CD14-positive monocyte (primary cell): ENCODE measurements at regions not wholly inside any gene's neighbourhood (a gene's known extent, or its start where the extent isn't known, plus 50 kb on each side); places are given as distances from the start of the nearest gene placed in this dataset.

Experiments used
- DNase-seq, 3 donors: peaks; one replicate each; pipeline ENCODE4 v3.0.0-alpha.2; 2011 to 2022
- H2AFZ ChIP-seq: 2 replicates; pipeline ENCODE4 v1.6.0; 2012; ENCODE audit warnings: mild to moderate bottlenecking, low read depth, low read length, inconsistent platforms; ENCODE audit not compliant: insufficient read depth, poor library complexity, severe bottlenecking
- H3K27ac ChIP-seq, 2 donors: 1 replicate in 1 of 2; 2 replicates in 1 of 2; pipeline ENCODE4 v1.5.1; 2012 to 2013; ENCODE audit warnings: low read length in 2 of 2, control low read depth in 1 of 2, inconsistent platforms in 1 of 2, low read depth in 1 of 2, mild to moderate bottlenecking in 1 of 2
- H3K27me3 ChIP-seq, 2 donors: one replicate each; pipeline versions ENCODE4 v1.6.0 to v1.6.1; 2011 to 2013; ENCODE audit warnings: low read length in 2 of 2; ENCODE audit not compliant: control insufficient read depth in 2 of 2, insufficient read depth in 2 of 2
- H3K36me3 ChIP-seq, 2 donors: replicated peaks in 1 of 2; 1 replicate in 1 of 2; 2 replicates in 1 of 2; pipeline versions ENCODE4 v1.5.1 to v1.6.1; 2012 to 2013; ENCODE audit warnings: low read length in 2 of 2, control low read depth in 1 of 2, inconsistent platforms in 1 of 2, mild to moderate bottlenecking in 1 of 2; ENCODE audit not compliant: insufficient read depth in 2 of 2, control insufficient read depth in 1 of 2
- H3K4me1 ChIP-seq, 2 donors: 1 replicate in 1 of 2; 2 replicates in 1 of 2; pipeline versions ENCODE4 v1.5.1 to v1.6.1; 2012 to 2013; ENCODE audit warnings: low read length in 2 of 2, control low read depth in 1 of 2, inconsistent platforms in 1 of 2, mild to moderate bottlenecking in 1 of 2, moderate library complexity in 1 of 2; ENCODE audit not compliant: insufficient read depth in 2 of 2, control insufficient read depth in 1 of 2
- H3K4me2 ChIP-seq: replicated peaks from 2 replicates; pipeline ENCODE3; 2012; ENCODE audit warnings: low read length, moderate library complexity, mild to moderate bottlenecking; ENCODE audit not compliant: poor library complexity, severe bottlenecking; ENCODE audit errors: extremely low read depth
- H3K4me3 ChIP-seq, 3 experiments: fragments of 200-600 bp in 1 of 3; sonication (generic) in 1 of 3; replicated peaks in 1 of 3; 1 replicate in 2 of 3; 2 replicates in 1 of 3; pipeline ENCODE4 v1.5.1; 2011 to 2013; ENCODE audit warnings: low read length in 3 of 3, mild to moderate bottlenecking in 3 of 3, control low read depth in 2 of 3, low read depth in 2 of 3, inconsistent platforms in 1 of 3, moderate library complexity in 1 of 3
- H3K79me2 ChIP-seq: 2 replicates; pipeline ENCODE4 v1.6.0; 2012; ENCODE audit warnings: mild to moderate bottlenecking, control low read depth, inconsistent platforms, low read length, moderate library complexity; ENCODE audit not compliant: insufficient read depth
- H3K9ac ChIP-seq: 2 replicates; pipeline ENCODE4 v1.6.0; 2017; ENCODE audit warnings: low read length, mild to moderate bottlenecking; ENCODE audit not compliant: insufficient read depth, poor library complexity, severe bottlenecking
- H3K9me3 ChIP-seq, 2 donors: replicated peaks in 1 of 2; 1 replicate in 1 of 2; 2 replicates in 1 of 2; pipeline versions ENCODE4 v1.5.1 to v1.6.1; 2012 to 2013; ENCODE audit warnings: low read length in 2 of 2, control low read depth in 1 of 2; ENCODE audit not compliant: control insufficient read depth in 1 of 2, insufficient read depth in 1 of 2
- H4K20me1 ChIP-seq: 2 replicates; pipeline ENCODE4 v1.6.0; 2012; ENCODE audit warnings: mild to moderate bottlenecking, low read length, control low read depth, moderate library complexity; ENCODE audit not compliant: insufficient read depth
- H3K27ac Mint-ChIP-seq, 7 donors: one replicate each; pipeline ENCODE4 v1.8.0; 2020; ENCODE audit warnings: mild to moderate bottlenecking in 7 of 7, mixed read lengths in 7 of 7, moderate library complexity in 6 of 7, inconsistent platforms in 2 of 7
- H3K27me3 Mint-ChIP-seq, 3 donors: one replicate each; pipeline ENCODE4 v1.8.0; 2021 to 2022; ENCODE audit warnings: low read depth in 3 of 3, mild to moderate bottlenecking in 3 of 3, mixed read lengths in 3 of 3, moderate library complexity in 3 of 3, inconsistent platforms in 1 of 3
- H3K36me3 Mint-ChIP-seq, 2 donors: one replicate each; pipeline ENCODE4 v1.8.0; 2020; ENCODE audit warnings: mixed read lengths in 2 of 2, inconsistent platforms in 1 of 2, mild to moderate bottlenecking in 1 of 2
- H3K4me1 Mint-ChIP-seq: one replicate; pipeline ENCODE4 v1.8.0; 2020; ENCODE audit warnings: mild to moderate bottlenecking, mixed read lengths
- H3K4me3 Mint-ChIP-seq, 2 donors: one replicate each; pipeline ENCODE4 v1.8.0; 2020; ENCODE audit warnings: mild to moderate bottlenecking in 2 of 2, mixed read lengths in 2 of 2, moderate library complexity in 1 of 2
- H3K9me3 Mint-ChIP-seq, 7 donors: one replicate each; pipeline ENCODE4 v1.8.0; 2020 to 2022; ENCODE audit warnings: mixed read lengths in 7 of 7, mild to moderate bottlenecking in 6 of 7, moderate library complexity in 6 of 7, inconsistent platforms in 2 of 7
- CTCF ChIP-seq: fragments of 200-600 bp; IDR thresholded peaks from one replicate; pipeline ENCODE4 v1.8.0; 2022; ENCODE audit warnings: antibody characterized with exemption, mild to moderate bottlenecking
- WGBS: methylation state at CpG from one replicate; pipeline ENCODE4 v1.1.5; 2013; ENCODE audit warnings: missing lambda C conversion rate; ENCODE audit not compliant: insufficient coverage; 5-methylcytosine and 5-hydroxymethylcytosine counted together
- intact Hi-C, 2 donors: fragments of 100-400 bp; cut with micrococcal nuclease; formaldehyde crosslinking; loops; one replicate each; pipeline versions ENCODE4 v1.15.0 to v1.15.1; 2023

DNA sequence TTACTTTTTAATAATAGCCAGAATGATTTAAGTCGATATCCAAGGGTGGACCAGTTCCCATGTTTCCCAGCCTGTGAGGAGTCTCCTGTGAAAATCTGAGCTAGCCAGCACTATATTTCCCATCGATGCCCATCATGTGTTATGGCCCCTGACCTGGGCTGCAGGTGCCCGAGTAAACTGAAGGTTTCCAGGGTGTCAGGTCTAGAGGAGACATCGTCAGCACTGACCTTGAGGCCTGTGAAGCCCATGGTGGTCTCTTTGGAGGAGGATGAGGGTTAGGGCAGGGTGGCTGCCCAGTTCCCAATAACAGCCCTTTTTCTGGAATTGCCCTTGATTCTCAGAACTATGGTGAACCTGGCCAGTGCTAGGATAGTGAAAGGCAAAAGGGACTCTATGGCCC is 63.0 kb upstream of the TOP1 start:
- Histone ChIP-seq H3K4me2 (no peak overlapping the region), H3K9me3 (no peaks in the 10 kb centered on the region), H4K20me1 (no peaks in the 10 kb centered on the region), H3K79me2 (no peaks in the 10 kb centered on the region), H3K27ac (no peak overlapping the region), H3K36me3 (no peaks in the 10 kb centered on the region), H3K9ac (no peak overlapping the region), H2AFZ (no peak overlapping the region), H3K4me1 (peaks cover 28 to 31% of the 10 kb centered on the region in 2 donors), H3K27me3 (peaks cover 0 to 12% of the 10 kb centered on the region in 2 donors), H3K4me3 (no peak overlapping the region)
- Mint-ChIP-seq H3K36me3 (no peaks in the 10 kb centered on the region), H3K4me3 (no peak overlapping the region), H3K27ac (no peak overlapping the region), H3K27me3 (peaks cover 16 to 20% (median 18%) of the 10 kb centered on the region in 3 donors), H3K9me3 (no peaks in the 10 kb centered on the region), H3K4me1 (peaks cover 32% of the 10 kb centered on the region)
- WGBS = 100% methylated on average over 4 of the region's 4 CpGs
- TF ChIP-seq CTCF = no peak
- intact Hi-C loops = loop anchor here (10.0 kb wide), 3 partner anchors 349 to 811 kb away; partner anchors contain the start of genes LPIN3 (in 1 of the 2) and ZHX3 (in 1 of the 2)
- no peak for DNase-seq

DNA sequence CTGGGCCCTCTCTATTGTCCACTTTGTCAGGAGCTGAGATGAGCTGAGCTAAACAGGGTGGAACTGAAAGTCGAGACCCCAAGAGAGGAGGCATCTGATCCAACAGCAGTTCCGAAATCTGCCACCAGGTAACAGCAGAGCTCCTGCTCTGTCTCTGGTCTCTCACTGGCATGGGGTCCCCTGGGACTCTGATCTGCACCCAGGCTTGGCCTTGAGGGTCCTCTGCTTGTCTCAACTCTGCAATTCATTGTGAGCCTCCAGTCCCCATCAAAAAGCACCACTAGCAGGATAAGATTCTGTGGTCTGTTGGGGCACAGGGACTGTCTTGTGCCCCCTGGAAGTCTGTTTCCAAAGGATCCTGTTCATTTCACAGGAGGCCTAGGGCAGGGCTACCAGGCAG is 62.5 kb upstream of the TOP1 start:
- Histone ChIP-seq H3K27me3 (peaks cover 3 to 12% of the 10 kb centered on the region in 2 donors), H4K20me1 (no peaks in the 10 kb centered on the region), H3K27ac (no peak overlapping the region), H3K4me2 (no peak overlapping the region), H3K9ac (no peak overlapping the region), H3K36me3 (no peaks in the 10 kb centered on the region), H3K79me2 (no peaks in the 10 kb centered on the region), H2AFZ (no peak overlapping the region), H3K4me3 (no peak overlapping the region), H3K9me3 (no peaks in the 10 kb centered on the region), H3K4me1 (peaks cover 25 to 29% of the 10 kb centered on the region in 2 donors)
- 95% methylated on average over 2 of the region's 2 CpGs for WGBS
- peaks cover 30% of the 10 kb centered on the region for H3K4me1 Mint-ChIP-seq
- no peak overlapping the region for H3K4me3 Mint-ChIP-seq
- TF ChIP-seq CTCF = peak; percentile 24
- H3K9me3 Mint-ChIP-seq = no peaks in the 10 kb centered on the region
- peak overlapping the region in 2 of 7 donors; percentile 53 to 64 for H3K27ac Mint-ChIP-seq
- intact Hi-C loops = loop anchor here (10.0 kb wide), 3 partner anchors 349 to 811 kb away; partner anchors contain the start of genes LPIN3 (in 1 of the 2) and ZHX3 (in 1 of the 2)
- no peak for DNase-seq
- H3K27me3 Mint-ChIP-seq = peaks cover 19 to 22% (median 22%) of the 10 kb centered on the region in 3 donors
- no peaks in the 10 kb centered on the region for H3K36me3 Mint-ChIP-seq
